Muscle of arm (tissue), 1 donor: ENCODE measurements at regions not wholly inside any gene's neighbourhood (a gene's known extent, or its start where the extent isn't known, plus 50 kb on each side); places are given as distances from the start of the nearest gene placed in this dataset.
"Not testable (repeated sequence)": the region's sequence is repeated elsewhere in the genome, so short reads cannot be mapped to it uniquely, and the experiment has no call there.

ENCODE experiments used
- DNase-seq: peaks from one replicate; pipeline ENCODE4 v3.0.0-alpha.2; 2013

GRCh38 chr3:11712646-11713045 is 68.9 kb upstream of the VGLL4 start:
- no peak for DNase-seq

GRCh38 chr3:11711876-11712275 is 68.2 kb upstream of the VGLL4 start:
- DNase-seq = no peak

DNA sequence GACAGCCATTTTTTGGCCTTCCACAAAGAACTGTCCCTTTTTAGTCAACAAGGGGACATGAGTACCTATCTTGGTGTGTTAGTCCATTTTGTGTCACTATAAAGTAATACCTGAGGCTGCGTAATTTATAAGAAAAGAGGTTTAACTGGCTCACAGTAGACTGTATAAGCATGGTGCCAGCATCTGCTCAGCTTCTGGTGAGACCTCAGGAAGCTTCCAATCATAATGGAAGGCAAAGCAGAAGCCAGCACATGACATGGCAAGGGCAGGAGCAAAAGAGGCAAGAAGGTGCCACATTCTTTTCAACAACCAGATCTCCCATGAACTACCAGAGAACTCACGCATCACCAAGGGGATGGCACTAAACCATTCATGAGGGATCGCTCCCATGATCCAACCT is 66.1 kb upstream of the VGLL4 start:
- DNase-seq = no peak

DNA sequence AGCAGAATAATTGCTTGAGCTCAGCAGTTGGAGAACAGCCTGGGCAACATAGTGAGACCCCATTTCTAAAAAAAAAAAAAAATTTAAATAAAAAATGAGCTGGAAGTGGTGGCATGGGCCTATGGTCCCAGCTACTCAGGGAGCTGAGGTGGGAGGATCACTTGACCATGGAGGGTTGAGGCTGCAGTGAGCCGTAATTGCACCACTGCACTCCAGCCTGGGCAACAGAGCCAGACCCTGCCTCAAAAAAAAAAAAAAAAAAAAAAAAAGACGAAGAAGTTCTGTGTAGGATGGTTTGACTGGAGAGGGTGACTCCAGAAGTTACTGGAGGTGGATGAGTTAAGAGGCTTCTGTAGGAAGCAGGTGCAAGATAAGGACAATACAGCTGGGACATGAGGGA is 63.4 kb upstream of the VGLL4 start:
- not testable (repeated sequence) for DNase-seq

DNA sequence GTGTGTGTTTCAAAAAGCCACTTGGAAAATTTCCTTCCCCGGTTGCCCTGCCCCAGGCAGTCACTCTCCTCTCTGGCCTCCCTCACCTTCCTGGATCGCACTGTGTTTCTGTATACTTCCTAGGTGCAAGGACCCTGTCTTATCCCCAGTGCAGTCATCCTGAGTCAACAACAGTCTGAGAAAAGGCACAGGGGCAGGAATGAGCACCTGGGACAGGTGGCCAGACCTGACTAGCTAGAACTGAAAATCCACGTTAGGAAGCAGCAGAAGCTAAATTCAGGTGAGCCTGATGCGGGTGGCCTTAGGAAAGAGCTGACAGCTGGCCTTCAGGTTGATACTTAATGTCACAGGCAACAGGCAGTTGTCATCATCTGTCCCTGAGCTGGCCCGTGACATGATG is 62.9 kb upstream of the VGLL4 start:
- no peak for DNase-seq

GRCh38 chr3:11705049-11705448 is 61.3 kb upstream of the VGLL4 start:
- no peak for DNase-seq

GRCh38 chr3:11703146-11703545 is 59.4 kb upstream of the VGLL4 start:
- DNase-seq = no peak

DNA sequence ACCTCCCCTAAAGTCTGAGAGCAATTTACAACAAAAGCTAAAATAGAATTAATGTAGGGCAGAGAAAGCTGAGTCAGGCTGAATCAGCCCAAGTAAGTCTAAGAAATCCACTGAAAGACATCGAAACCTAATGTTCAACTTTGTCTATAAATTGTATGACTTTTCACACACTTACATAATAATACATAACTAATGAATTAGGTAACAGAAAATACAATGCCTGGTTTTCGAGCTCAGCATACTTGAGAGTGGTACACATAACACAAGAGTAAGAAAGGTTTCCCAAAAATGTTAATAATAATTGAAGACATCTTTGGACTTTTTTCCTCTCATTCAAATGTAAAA is 55.3 kb upstream of the VGLL4 start:
- no peak for DNase-seq

- no peak for DNase-seq
Observed at GRCh38 chr3:11698326-11699082, 54.8 kb upstream of the VGLL4 start.

- DNase-seq = no peak
Observed at GRCh38 chr3:11697701-11698100, 54.0 kb upstream of the VGLL4 start.

- no peak for DNase-seq
Observed at GRCh38 chr3:11696054-11696453, 52.3 kb upstream of the VGLL4 start.
